Breast epithelium (tissue), 4 donors: ENCODE measurements at regions not wholly inside any gene's neighbourhood (a gene's known extent, or its start where the extent isn't known, plus 50 kb on each side); places are given as distances from the start of the nearest gene placed in this dataset.

Source experiments
- DNase-seq, 2 donors: peaks; one replicate each; pipeline ENCODE4 v3.0.0-alpha.2; 2019; ENCODE audit warnings: low spot score in 2 of 2
- H3K27ac ChIP-seq, 2 donors: fragments of 200-600 bp; sonication (generic) in 1 of 2; one replicate each; pipeline ENCODE4 v1.5.1; 2016 to 2019; ENCODE audit warnings: mild to moderate bottlenecking in 1 of 2
- H3K27me3 ChIP-seq, 2 donors: fragments of 200-600 bp; sonication (generic) in 1 of 2; one replicate each; pipeline versions ENCODE4 v1.5.1 to v1.6.0; 2017 to 2019; ENCODE audit warnings: control low read depth in 1 of 2, mild to moderate bottlenecking in 1 of 2
- H3K36me3 ChIP-seq: fragments of 200-600 bp; one replicate; pipeline ENCODE4 v1.5.1; 2019
- H3K4me1 ChIP-seq, 2 donors: fragments of 200-600 bp; sonication (generic); one replicate each; pipeline ENCODE4 v1.5.1; 2016 to 2019; ENCODE audit warnings: control low read depth in 1 of 2
- H3K4me3 ChIP-seq, 3 donors: fragments of 200-600 bp; sonication (generic); 1 replicate in 2 of 3; 2 replicates in 1 of 3; pipeline ENCODE4 v1.5.1; 2016 to 2019; ENCODE audit warnings: mild to moderate bottlenecking in 3 of 3, moderate library complexity in 2 of 3
- H3K9me3 ChIP-seq, 2 donors: fragments of 200-600 bp; sonication (generic) in 1 of 2; one replicate each; pipeline ENCODE4 v1.5.1; 2016 to 2019; ENCODE audit warnings: control low read depth in 1 of 2
- CTCF ChIP-seq, 3 donors: fragments of 450-650 bp; IDR thresholded peaks; one replicate each; pipeline ENCODE4 v1.5.1; 2016 to 2017; ENCODE audit warnings: antibody characterized with exemption in 3 of 3, mild to moderate bottlenecking in 3 of 3, moderate library complexity in 3 of 3
- POLR2A ChIP-seq: fragments of 450-650 bp; IDR thresholded peaks from one replicate; pipeline ENCODE4 v1.6.1; 2016; ENCODE audit warnings: antibody characterized with exemption, mild to moderate bottlenecking, moderate library complexity
- POLR2AphosphoS5 ChIP-seq, 3 donors: sonication (generic); formaldehyde crosslinking; IDR thresholded peaks; one replicate each; pipeline ENCODE4 v1.6.1; 2017; ENCODE audit warnings: antibody characterized with exemption in 3 of 3
- intact Hi-C: fragments of 100-400 bp; cut with DNase I; formaldehyde crosslinking; loops from one replicate; pipeline ENCODE4 v1.15.1; 2023; ENCODE audit warnings: low total_unique reads

DNA sequence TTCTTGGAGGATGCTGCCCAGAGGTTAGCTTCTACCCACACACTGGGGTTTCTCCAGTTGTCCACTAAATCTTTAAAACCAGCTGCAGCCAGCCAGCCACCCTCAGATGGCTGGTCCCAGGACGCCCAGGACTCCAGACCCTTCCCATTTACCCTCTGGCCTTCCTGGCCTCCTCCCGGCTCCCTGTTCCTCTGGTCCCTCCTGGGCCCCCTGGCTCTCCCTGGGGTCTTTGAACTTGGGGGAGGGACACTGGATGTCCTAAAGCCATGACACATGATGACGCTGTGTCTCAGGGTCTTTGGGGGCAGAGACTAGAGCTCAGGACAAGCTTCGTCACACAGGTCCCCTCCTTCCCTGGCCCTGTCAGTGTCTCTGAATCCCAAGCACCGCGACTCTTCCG, 201.1 kb upstream of the HDAC4 start:
- no peak for TF ChIP-seq POLR2A
- TF ChIP-seq CTCF (IDR thresholded peaks at IDR 0.05) = no peak
- no peak for TF ChIP-seq POLR2AphosphoS5 (IDR thresholded peaks at IDR 0.05)
- no peak for DNase-seq
- no peaks in the 10 kb centered on the region for H3K27me3 ChIP-seq
- no peaks in the 10 kb centered on the region for H3K9me3 ChIP-seq
- H3K27ac ChIP-seq = no peak overlapping the region
- intact Hi-C loops = loop anchor here (5.0 kb wide), 1 partner anchor 730 kb away; no protein-coding TSS in a partner anchor
- no peaks in the 10 kb centered on the region for H3K36me3 ChIP-seq
- H3K4me3 ChIP-seq = no peak overlapping the region
- H3K4me1 ChIP-seq = no peaks in the 10 kb centered on the region

DNA sequence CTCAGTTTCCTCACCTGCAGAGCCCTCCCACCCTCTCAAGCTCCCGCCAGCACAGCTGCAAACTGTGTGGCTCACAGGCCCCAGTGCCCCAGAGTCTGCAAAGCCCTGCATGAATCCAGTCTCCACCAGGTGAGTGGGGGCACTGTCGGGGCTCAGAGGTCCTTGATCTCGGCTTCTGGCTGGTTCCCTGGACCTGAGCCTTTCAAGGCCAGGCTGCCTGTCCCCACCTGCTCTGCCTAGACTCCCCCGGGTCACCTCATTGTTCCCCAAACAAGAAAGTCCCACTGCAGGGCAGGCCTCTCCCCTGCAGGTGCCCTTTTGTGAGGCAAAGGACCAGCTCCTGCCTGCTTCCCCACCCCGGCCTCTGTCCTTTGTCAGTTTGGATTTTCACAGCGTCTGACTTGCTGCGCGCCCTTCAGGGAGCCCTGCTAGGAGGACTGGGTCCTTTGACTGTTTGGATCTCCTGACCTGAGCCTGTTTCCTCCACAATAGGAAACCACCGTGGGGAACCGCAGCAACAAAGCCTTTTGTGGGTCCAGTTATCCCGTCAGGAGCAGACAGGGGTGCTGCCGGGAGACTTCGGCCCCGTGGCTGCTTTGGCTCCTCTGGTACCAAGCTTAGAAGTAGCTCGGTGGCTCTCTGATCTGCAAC, 200.5 kb upstream of the HDAC4 start:
- TF ChIP-seq POLR2A (no peak), POLR2AphosphoS5 (IDR thresholded peaks at IDR 0.05) (no peak), CTCF (IDR thresholded peaks at IDR 0.05) (no peak)
- H3K27me3 ChIP-seq = no peaks in the 10 kb centered on the region
- H3K36me3 ChIP-seq = no peaks in the 10 kb centered on the region
- DNase-seq = peak in 1 of 2 donors; percentile 30
- no peak overlapping the region for H3K4me3 ChIP-seq
- no peak overlapping the region for H3K27ac ChIP-seq
- H3K4me1 ChIP-seq = no peaks in the 10 kb centered on the region
- intact Hi-C loops = loop anchor here (5.0 kb wide), 1 partner anchor 731 kb away; no protein-coding TSS in a partner anchor
- no peaks in the 10 kb centered on the region for H3K9me3 ChIP-seq

DNA sequence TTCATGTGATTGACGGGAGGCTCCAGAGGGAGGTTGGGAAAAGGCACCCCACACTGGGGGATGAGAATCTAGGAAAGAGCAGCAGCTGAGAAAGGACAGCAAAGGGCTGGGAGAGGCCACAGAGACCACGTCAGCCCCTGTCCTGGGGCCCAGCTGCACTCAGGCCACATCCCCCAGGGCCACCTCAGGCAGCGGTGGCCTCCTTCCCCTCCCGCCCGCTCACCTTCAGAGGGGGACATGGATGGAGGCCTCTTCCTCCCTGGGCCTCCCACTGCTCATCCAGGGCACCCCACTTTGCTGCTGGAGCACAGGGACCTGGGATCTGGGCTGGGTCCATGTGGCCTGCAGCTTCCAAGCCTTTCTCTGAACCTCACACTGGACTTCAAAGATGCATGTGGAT, 199.8 kb upstream of the HDAC4 start:
- no peak for TF ChIP-seq POLR2AphosphoS5 (IDR thresholded peaks at IDR 0.05)
- TF ChIP-seq CTCF (IDR thresholded peaks at IDR 0.05) = no peak
- TF ChIP-seq POLR2A = no peak
- intact Hi-C loops = loop anchor here (5.0 kb wide), 1 partner anchor 732 kb away; no protein-coding TSS in a partner anchor
- no peak for DNase-seq

DNA sequence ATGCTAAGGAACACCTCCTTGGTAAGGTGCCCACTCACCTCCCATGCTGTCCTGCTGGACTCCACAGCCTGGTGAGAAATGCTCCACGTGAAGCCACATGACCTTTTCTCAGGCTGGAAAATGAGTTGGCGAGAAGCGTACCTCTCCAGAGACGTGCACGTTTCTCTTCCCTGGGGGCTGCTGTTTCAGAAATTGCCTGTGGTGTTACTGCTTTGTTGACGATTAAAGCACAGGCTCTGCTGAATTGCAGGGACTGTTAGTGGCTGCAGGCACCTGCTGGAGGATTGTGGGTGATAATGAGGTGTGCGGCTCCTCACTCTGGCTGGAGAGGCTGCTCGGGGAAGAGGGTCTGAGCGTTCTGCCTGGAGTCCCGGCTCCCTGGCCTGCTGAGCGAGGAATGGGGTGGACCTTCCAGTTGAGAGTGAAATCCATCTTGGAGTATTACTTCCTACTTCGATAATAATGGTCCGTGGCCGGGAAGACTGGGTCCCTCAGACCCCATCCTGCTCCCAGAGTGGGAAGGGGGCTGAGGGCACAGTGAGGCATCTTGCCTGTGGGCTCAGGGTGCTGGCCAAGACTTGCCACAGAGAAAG, 199.3 kb upstream of the HDAC4 start:
- TF ChIP-seq POLR2AphosphoS5 (IDR thresholded peaks at IDR 0.05) = no peak
- TF ChIP-seq CTCF (IDR thresholded peaks at IDR 0.05) = no peak
- TF ChIP-seq POLR2A = no peak
- intact Hi-C loops = loop anchor here (5.0 kb wide), 1 partner anchor 732 kb away; no protein-coding TSS in a partner anchor
- no peaks in the 10 kb centered on the region for H3K27me3 ChIP-seq
- no peak overlapping the region for H3K4me3 ChIP-seq
- DNase-seq = peak in 1 of 2 donors; percentile 30
- no peaks in the 10 kb centered on the region for H3K4me1 ChIP-seq
- H3K36me3 ChIP-seq = no peaks in the 10 kb centered on the region
- no peak overlapping the region for H3K27ac ChIP-seq
- H3K9me3 ChIP-seq = no peaks in the 10 kb centered on the region

More for the DNA sequence above, 199.8 kb upstream of the HDAC4 start:
- Histone ChIP-seq H3K9me3 (no peaks in the 10 kb centered on the region), H3K27ac (no peak overlapping the region), H3K4me1 (no peaks in the 10 kb centered on the region), H3K36me3 (no peaks in the 10 kb centered on the region), H3K27me3 (no peaks in the 10 kb centered on the region), H3K4me3 (no peak overlapping the region)

GRCh38 chr2:239599299-239599698, 198.5 kb upstream of the HDAC4 start:
- Histone ChIP-seq H3K27me3 (no peaks in the 10 kb centered on the region), H3K4me3 (no peak overlapping the region), H3K36me3 (no peaks in the 10 kb centered on the region), H3K27ac (no peak overlapping the region), H3K4me1 (no peaks in the 10 kb centered on the region), H3K9me3 (no peaks in the 10 kb centered on the region)
- intact Hi-C loops = no loop called here
- peak in 1 of 2 donors; percentile 43 for DNase-seq
- TF ChIP-seq POLR2AphosphoS5 (IDR thresholded peaks at IDR 0.05) (no peak), CTCF (IDR thresholded peaks at IDR 0.05) (no peak), POLR2A (no peak)
